Neural progenitor cell (in vitro differentiated cells): ENCODE measurements at regions not wholly inside any gene's neighbourhood (a gene's known extent, or its start where the extent isn't known, plus 50 kb on each side); places are given as distances from the start of the nearest gene placed in this dataset.

ENCODE experiments used
- CTCF ChIP-seq: fragments of 200-600 bp; sonication (generic); IDR thresholded peaks from 2 replicates; pipeline ENCODE4 v1.5.1; 2017; ENCODE audit warnings: antibody characterized with exemption, mild to moderate bottlenecking
- EZH2 ChIP-seq: fragments of 200-600 bp; sonication (generic); IDR thresholded peaks from 2 replicates; pipeline ENCODE4 v1.6.1; 2017; ENCODE audit warnings: antibody characterized with exemption, mild to moderate bottlenecking, moderate library complexity
- EZH2phosphoT487 ChIP-seq: fragments of 200-600 bp; sonication (generic); IDR thresholded peaks from 2 replicates; pipeline ENCODE4 v1.6.1; 2017; ENCODE audit warnings: antibody characterized with exemption

GRCh38 chr3:180142041-180142440 is 105.3 kb upstream of the PEX5L start:
- TF ChIP-seq CTCF (no peak), EZH2phosphoT487 (no peak), EZH2 (no peak)
